ENCODE measurements at regions not wholly inside any gene's neighbourhood (a gene's known extent, or its start where the extent isn't known, plus 50 kb on each side); places are given as distances from the start of the nearest gene placed in this dataset.

DNA sequence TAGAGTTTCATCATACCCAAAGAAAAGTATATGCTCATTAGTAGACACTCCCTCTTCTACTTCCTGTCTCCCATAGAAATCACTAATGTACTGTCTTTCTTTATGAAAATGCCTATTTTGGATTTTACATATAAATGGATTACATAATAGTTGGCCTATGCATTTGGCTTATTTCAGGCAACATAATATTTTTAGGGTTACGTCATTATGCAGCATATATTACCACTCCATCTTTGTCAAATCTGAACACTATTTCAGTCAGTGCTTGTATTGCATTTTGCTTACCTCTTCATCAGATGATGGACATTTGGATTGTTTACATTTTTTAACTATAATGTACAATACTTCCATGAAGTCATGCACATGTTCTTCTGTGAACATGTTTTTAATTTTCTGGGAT, 1406.1 kb downstream of the LRFN5 start:
- Mint-ChIP-seq H3K27me3 (ENCODE audit: low read depth) (no peaks in the 10 kb centered on the region), H3K27ac (ENCODE audit: unreplicated experiment) (no peak overlapping the region), H3K36me3 (ENCODE audit: low read depth) (peaks cover 10% of the 10 kb centered on the region), H3K4me3 (no peak overlapping the region), H3K4me1 (no peaks in the 10 kb centered on the region), H3K9me3 (peaks cover 18% of the 10 kb centered on the region)
- no peak for DNase-seq (ENCODE audit: low read depth, low spot score)
- TF ChIP-seq, protein P1, sequence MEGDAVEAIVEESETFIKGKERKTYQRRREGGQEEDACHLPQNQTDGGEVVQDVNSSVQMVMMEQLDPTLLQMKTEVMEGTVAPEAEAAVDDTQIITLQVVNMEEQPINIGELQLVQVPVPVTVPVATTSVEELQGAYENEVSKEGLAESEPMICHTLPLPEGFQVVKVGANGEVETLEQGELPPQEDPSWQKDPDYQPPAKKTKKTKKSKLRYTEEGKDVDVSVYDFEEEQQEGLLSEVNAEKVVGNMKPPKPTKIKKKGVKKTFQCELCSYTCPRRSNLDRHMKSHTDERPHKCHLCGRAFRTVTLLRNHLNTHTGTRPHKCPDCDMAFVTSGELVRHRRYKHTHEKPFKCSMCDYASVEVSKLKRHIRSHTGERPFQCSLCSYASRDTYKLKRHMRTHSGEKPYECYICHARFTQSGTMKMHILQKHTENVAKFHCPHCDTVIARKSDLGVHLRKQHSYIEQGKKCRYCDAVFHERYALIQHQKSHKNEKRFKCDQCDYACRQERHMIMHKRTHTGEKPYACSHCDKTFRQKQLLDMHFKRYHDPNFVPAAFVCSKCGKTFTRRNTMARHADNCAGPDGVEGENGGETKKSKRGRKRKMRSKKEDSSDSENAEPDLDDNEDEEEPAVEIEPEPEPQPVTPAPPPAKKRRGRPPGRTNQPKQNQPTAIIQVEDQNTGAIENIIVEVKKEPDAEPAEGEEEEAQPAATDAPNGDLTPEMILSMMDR (conservative IDR thresholded peaks at IDR 0.05): no peak

DNA sequence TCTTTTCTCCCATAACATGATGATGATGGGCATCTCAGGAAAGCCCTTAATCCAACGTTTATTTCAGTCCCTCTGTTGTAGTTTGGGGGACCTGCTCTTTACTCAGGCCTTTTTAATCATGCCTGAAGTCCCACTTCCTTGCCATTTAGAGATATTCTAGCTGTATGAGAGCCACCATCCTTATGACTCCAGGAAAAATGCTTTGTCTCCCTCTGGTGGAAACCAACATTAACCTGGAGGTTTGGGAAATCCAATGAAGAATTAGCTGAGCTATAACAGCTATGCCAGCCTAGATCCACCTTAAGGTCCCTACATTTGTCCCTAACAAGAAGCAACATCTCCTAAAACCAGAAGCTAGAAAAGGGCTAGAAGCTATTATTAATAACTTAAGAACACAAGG, 1399.1 kb downstream of the LRFN5 start:
- no peak overlapping the region for H3K4me3 Mint-ChIP-seq
- peaks cover 14% of the 10 kb centered on the region for H3K36me3 Mint-ChIP-seq (ENCODE audit: low read depth)
- H3K27me3 Mint-ChIP-seq (ENCODE audit: low read depth): no peaks in the 10 kb centered on the region
- H3K27ac Mint-ChIP-seq (ENCODE audit: unreplicated experiment): no peak overlapping the region
- no peak for DNase-seq (ENCODE audit: low read depth, low spot score)
- TF ChIP-seq, protein P1 (conservative IDR thresholded peaks at IDR 0.05): no peak
- peaks cover 35% of the 10 kb centered on the region for H3K9me3 Mint-ChIP-seq
- H3K4me1 Mint-ChIP-seq: no peaks in the 10 kb centered on the region

DNA sequence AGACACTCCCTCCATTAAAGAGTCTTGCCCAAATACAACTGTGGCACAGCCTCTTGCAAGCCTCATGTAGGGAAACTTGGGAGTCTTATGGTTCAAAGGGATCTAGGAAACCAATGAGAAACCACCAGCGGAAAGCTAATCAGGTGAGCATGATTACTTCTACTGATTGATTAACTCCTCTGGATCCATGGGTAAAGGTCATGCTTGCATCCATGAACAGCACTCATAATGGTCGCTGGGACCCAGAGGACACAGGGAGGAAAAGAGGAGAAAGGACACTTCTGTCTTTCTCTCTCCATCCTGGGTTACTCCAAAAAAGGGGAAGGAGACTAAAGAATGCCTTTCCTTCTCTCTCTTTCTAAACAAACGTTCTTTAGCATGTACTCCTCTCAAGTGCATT, 1397.2 kb downstream of the LRFN5 start:
- no peak overlapping the region for H3K4me3 Mint-ChIP-seq
- peaks cover 13% of the 10 kb centered on the region for H3K36me3 Mint-ChIP-seq (ENCODE audit: low read depth)
- TF ChIP-seq, protein P1 (conservative IDR thresholded peaks at IDR 0.05): no peak
- H3K27ac Mint-ChIP-seq (ENCODE audit: unreplicated experiment): no peak overlapping the region
- peaks cover 38% of the 10 kb centered on the region for H3K9me3 Mint-ChIP-seq
- no peaks in the 10 kb centered on the region for H3K4me1 Mint-ChIP-seq
- H3K27me3 Mint-ChIP-seq (ENCODE audit: low read depth): no peaks in the 10 kb centered on the region
- no peak for DNase-seq (ENCODE audit: low read depth, low spot score)

DNA sequence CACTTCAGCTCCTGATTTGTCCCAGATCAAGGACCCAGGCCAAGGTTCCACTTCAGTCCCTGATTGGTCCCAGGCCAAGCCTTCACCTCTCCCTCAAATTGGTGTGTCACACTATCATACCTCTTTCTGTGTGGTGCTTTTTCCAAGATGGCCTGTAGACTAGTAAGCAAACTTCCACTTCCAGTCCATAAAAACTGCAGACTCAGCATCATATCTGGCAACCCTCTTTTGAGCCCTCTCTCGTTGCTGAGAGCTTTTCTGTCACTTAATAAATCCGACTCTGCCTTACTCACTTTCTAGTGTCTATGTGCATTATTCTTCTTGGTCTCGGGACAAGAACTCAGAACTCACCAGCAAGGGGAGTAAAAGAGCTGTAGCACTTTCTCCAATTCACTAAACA, 1395.1 kb downstream of the LRFN5 start:
- TF ChIP-seq, protein P1 (conservative IDR thresholded peaks at IDR 0.05): no peak
- Mint-ChIP-seq H3K4me3 (no peak overlapping the region), H3K4me1 (no peaks in the 10 kb centered on the region), H3K27ac (ENCODE audit: unreplicated experiment) (no peak overlapping the region), H3K36me3 (ENCODE audit: low read depth) (peaks cover 11% of the 10 kb centered on the region), H3K9me3 (peaks cover 28% of the 10 kb centered on the region), H3K27me3 (ENCODE audit: low read depth) (no peaks in the 10 kb centered on the region)
- no peak for DNase-seq (ENCODE audit: low read depth, low spot score)

DNA sequence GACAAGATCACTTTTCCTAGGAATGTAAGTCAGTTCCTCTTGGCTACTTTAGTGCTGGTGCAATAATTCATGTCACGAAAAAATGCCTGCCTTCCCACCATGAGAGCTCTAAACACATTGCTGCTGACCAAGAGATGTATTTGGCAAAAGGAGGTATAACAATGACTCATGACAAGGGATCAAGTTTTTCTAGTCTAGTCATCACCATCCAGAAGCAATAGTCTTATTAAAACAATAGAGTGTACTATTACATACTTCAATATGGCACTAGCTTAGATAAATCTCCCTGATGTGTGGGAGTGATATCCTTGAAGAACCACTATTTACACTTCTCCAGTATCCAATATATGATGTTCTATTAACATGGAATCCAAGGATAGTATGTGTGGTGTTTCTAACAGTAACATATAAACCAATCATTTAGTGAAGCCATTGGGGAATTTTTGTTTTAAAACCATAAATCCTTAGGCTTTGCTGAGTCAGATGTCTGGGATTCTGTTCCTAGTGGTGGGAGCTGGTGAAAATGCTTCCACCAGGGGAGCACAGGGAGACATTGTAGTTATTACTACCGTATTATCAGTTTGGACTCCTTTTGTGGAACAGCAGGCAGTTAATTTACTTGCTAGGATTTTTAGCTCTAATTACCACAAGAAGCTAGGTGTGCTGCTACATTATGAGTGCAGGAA, 1387.5 kb downstream of the LRFN5 start:
- TF ChIP-seq, protein P1 (conservative IDR thresholded peaks at IDR 0.05): no peak
- DNase-seq (ENCODE audit: low read depth, low spot score): no peak
- Mint-ChIP-seq H3K36me3 (ENCODE audit: low read depth) (no peaks in the 10 kb centered on the region), H3K4me1 (no peaks in the 10 kb centered on the region), H3K4me3 (no peak overlapping the region), H3K27ac (ENCODE audit: unreplicated experiment) (no peak overlapping the region), H3K27me3 (ENCODE audit: low read depth) (no peaks in the 10 kb centered on the region), H3K9me3 (no peaks in the 10 kb centered on the region)

Measured in neural crest cell (in vitro differentiated cells).